ENCODE measurements at regions not wholly inside any gene's neighbourhood (a gene's known extent, or its start where the extent isn't known, plus 50 kb on each side); places are given as distances from the start of the nearest gene placed in this dataset.

DNA sequence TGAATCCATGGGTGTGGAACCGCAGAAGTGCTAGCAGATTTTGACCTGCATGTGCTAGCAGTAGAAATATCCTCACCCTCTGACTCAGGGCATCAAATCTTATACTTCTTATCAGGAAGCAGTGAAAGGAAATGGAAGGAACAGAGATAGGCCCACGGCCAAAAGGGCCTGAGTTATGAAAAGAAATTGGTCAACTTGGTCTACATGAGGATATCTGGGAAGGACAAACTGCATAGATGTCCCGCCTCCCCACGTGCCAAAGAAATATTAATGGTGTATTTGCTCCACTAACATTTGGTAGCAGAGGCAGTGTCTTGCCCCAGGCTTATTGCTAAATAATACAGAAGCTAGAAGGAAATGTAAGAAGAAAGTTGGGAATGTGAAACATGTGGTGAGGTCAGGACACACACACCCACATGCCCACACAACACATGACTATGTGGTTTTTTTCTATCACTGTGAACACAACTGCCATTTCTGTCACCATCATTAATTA, 93.6 kb upstream of the COL8A1 start:
- intact Hi-C loops (cut with DNase I): no loop called here
- no peak for DNase-seq

DNA sequence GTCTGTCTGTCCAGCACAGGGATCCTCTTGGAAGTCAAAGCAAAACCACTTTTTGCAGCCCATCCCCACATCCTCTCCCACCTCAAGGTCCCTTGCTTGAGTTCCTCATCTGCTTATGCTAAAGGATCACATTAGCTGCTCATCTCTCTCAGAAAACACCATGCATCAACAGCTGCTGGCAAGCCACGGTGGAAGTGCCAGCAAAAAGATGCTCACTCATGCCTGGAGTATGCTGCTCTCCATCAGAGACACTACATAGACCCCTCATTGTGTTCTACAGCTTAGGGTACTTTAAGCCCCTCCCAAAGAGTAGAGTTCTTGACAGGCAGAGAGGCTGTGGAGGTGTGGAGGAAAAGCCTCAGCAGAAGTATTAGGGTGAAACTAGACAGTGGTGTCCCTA, 94.6 kb upstream of the COL8A1 start:
- intact Hi-C loops (cut with DNase I): no loop called here
- no peak for DNase-seq

DNA sequence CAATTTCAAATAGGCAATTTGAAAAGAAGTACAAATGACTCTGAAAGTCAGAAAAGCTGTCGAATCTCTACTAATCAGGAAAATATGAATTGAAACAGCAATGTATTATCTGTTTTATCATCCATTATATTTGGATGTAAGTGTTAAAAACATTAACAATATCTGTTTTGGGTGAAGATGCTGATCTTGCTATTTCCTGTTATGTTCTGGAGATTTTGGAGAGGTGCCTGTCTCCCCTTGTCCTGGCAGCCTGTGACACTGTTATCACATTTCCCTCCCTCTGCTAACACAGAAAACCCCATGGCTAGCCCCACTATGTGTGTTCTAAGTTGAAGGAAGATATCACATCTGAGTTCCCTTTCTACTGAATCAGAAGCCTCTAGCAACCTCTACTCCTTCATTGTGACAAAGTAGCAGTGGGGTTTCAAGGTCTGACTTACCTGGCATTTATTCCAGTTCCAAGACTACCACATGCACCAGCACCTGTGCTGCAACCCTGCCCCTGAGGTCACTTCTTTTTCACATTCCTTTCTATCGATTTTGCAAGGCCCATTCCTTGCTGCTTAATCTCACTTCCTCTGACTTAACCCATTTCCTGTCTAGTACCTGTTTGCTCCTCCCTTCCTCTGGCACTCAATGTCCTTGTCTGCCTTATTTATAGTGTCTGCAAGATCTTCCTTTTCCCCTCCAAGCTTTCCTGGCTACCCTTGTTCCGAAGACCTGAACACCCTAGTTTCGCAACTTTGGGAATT, 95.5 kb upstream of the COL8A1 start:
- DNase-seq: no peak
- intact Hi-C loops (cut with DNase I): no loop called here

DNA sequence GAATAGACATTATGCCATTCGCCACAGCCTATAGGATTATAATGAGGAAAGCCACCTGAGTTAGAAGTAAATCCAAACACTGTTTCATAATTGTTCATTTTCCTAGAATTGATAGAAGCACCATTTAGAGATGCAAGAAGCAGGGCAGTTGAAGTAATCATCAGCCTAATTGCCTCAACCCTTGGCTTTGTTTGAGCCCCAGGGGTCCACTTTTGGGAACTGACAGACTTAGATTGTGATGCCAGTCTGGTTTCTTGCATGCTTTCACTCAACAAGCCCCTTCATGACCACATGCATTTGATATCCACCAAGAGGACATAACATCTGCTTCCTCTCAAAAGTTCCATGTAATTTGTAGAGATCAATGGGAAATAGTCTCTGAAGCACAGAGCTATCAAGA, 97.2 kb upstream of the COL8A1 start:
- no peak for DNase-seq
- intact Hi-C loops (cut with DNase I): no loop called here

DNA sequence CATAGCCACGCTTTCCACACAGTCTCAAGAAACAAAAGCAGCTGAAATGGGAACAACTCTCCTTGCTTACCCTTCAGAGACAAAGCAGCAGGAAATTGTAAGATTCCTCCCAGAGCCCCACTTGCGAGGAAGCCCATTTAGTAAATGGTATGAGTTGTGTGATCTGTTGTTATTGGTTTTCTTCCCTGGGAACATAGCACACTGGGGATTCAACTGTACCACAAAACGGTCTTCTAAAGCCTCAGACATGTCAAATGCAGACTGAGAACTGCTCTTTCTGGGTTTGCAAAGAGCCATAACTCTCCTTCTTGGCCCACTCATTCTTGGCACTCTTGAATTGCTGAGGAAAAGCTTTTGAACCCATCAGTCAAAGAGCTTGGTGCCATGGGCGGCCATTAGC, 101.0 kb upstream of the COL8A1 start:
- intact Hi-C loops (cut with DNase I): no loop called here
- DNase-seq: no peak

DNA sequence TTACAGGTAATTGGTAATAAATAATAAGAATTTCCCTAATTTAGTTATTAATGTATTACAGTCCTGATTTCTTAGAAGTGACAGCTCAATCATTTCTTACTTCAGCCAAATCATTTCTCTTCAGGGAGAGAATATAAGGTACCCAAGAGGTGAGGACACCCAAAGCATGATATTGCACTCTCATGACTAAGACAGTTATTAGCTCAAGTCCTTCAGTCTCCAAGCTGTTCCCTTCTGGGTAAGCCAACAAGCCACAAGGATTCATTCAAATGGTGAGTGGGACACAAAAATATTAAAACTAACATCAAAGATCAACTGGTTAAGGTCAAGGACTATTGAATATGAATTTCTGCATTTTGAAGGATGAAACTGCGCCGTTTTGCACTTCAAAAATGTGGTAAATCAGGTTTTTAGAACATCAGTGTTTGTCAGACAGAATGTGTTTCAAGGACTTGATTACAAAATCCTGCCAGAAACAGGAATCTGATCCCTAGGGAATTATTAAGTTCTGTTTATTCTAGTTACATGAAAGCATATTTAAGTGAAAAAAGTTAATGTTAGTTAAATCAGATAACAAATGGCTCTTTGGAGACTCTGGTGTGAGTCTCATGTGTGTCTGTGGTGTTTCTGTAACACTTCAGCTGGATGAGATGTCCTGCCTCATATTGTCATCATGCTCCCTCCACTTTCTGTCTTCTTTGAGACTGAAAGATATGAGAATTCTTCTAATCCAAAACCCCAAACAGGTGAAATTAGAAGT, 101.7 kb upstream of the COL8A1 start:
- intact Hi-C loops (cut with DNase I): no loop called here
- no peak for DNase-seq

DNA sequence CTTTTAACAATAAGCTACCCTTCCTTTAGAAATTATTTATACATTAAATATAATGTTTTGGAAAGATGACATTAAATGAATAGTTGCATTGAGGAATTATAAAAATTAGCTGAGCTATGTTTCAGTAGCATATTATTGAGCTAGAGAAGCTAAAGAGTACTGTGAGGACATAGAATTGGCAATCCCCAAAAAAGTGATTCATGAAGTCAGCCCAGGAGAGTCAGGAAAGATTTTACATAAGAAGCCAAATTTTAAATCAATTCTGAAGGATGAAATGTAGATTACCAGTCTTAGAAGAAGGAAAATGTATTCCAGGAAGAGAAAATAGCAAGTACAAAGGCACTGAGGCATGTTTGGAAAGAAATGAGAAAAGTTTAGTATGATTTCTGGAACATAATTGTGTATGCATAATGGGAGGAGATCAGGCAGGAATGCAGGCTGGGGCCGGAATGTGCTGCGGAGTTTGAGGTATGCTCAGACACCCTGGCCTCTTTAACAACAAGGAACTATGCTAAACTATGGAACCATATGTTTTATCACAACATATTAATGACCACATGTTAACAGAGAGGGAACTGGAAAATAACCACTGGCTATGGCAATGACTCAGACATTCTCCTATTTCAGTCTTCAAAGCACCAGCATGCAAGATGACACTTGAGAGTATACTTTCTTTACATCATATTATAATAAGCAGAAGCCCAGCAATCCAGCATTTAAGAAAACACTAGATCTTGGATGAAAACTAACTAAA, 103.3 kb upstream of the COL8A1 start:
- intact Hi-C loops (cut with DNase I): no loop called here
- DNase-seq: no peak

DNA sequence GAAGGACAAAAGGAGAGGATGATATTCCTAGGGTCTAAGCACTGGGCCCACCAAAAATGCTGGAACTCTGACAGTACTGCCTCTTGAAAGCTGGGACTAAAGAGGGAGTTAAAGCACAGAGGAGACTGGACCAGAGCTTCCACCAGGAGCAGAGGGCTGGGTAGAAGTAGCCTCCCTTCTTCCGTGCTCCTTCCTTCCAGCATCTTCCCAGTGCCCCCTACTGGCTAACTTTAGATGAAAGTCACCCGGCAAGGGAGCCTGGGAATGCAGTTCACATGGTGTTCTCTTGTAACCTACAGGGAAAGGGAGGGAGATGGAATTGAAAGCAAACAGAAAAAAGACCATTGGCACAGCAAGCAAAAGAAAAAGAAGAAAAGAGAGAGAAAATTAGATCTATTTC, 106.1 kb upstream of the COL8A1 start:
- intact Hi-C loops (cut with DNase I): no loop called here
- peak in 32 of 42 donors; percentile 3 to 55 (median 22) for DNase-seq

DNA sequence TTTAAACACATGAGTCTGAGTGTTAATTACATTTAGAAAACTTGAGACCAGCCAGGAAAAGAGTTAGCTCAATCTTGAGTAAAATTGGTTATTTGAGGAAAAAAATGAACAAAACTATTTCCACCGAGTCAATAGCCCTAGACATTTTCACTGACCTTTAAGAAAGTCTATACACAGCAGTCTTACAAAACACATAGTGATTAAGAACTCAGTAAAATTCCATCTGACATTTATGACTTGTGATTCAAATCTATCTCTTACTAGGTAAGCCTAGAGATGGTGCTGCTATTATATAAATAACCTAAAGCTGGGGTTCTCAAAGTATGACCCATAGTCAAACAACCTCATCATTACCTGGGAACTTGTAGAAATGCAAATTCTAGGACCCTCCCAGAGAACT, 109.1 kb upstream of the COL8A1 start:
- DNase-seq: no peak
- intact Hi-C loops (cut with DNase I): no loop called here

DNA sequence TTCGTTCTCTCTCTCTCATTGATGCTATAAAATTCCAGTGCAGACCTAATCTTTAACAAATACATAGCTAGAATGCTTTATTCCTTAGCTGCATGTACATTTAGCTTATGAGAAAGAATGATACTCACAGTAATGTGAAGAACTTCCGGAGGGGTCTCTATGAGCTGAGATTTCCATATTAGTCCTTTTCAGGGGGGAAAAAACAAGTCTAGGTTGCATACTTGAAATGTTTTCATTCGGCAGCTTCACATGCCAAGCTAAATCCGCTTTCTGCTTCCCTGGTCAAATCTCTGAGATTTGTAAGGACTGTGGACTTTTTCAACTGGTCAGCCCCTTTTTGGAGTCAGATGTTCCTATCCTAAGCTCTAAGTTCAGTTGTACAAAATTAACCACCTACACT, 111.5 kb upstream of the COL8A1 start:
- DNase-seq: no peak
- intact Hi-C loops (cut with DNase I): no loop called here

DNA sequence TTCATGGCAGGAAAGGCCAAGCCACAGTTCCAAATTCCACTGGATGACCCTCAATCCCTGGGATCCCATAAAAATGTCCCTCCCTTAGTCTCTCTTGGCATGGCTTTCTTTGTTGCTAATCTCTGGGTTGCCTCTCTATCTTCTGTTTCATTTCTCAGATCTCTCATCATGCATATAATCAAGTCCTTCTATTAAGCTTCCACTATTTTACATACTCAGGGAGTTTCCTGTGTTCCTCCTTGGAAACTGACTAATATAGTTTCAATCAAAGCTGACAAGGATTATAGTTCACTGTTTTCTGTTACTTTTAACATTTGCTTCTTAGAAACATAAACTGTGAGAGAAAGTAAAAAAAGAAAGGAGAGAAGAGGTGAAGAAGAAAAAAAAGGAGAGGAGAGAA, 113.8 kb upstream of the COL8A1 start:
- intact Hi-C loops (cut with DNase I): no loop called here
- DNase-seq: no peak

DNA sequence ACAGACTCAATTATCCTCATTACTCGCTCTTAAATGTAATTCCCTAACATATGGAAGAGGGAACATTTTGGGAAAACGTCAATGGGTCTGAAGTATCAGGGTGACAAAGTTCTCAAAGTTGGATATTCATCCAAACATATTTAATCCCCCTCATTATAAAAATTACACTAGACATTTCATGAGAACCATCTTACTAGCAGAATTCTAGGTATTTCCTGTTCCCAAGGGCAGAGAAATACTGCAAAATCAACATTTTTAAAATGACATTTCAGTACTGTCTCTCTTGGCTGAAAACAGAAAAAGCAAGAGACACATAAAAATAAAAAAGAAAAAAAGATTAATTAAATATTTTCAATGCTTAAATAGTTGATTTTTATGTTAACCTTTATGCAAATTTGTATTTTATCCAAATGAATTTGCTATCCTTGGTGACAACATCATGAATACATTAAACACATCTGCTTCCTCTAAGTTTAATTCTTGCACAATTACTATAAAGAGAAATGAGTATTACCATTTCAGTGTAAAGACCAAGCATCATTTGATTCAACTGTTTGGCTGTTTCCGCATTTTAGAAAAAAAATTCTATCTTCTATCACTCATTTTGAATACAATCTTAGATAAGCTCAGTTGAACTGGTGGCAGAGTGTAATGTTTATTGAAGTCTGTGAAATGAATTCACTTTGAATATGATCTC, 114.8 kb upstream of the COL8A1 start:
- DNase-seq: no peak
- intact Hi-C loops (cut with DNase I): no loop called here

DNA sequence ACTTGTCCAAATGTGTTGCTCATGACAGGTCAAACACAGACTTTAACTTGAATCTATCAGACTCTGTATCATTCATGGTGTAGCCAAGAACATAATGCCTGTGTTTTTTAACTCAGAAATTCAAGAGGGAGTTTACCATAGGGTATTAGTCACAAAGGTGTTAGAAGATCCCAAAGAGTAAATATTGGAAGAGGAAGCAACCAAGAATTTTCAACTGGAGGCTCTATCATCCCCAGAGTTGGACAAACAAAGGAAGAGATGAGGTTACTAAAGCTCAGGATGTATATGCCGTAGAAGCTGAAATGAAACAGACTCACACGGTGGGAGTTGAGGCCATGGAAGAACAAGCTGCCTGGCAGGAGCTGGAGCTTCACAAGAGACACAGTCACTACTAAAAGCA, 116.2 kb upstream of the COL8A1 start:
- intact Hi-C loops (cut with DNase I): no loop called here
- DNase-seq: no peak

DNA sequence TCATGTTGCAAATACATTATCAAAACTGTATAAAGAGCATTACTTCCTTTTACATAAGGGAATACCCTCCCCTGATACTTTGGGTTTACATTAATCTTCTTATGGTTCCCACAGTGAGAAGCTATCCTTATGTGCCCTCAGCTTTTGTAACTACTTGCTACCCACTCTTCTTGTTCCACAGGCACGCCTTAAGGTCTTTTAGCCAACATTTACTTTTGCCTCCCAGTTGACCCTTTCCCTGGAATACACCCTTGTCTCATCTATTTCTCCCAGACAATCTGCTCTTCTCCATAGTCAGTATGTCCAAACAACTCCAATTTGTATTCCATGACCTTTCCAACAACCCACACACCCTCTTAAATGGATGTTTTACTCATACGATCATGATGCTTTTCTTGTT, 116.8 kb upstream of the COL8A1 start:
- no peak for DNase-seq
- intact Hi-C loops (cut with DNase I): no loop called here

DNA sequence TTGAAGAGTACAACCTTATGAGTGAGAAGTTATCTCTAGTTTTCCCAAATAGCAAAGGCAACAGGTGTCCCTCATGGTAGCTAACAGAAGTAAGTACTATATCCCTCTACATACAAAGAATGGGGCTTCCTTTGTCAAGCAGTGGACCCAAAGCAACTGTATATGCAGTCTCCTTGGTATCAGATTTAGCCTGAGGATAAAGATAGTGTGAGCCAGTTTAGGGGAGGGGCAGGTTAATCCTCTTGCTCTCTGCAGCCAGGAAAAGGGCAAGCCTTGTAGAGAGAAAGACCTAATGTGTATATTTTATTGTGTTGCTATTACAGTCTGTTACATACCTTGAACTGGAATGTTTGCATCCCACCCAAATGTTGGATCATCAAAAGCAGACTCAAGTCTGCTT, 117.9 kb upstream of the COL8A1 start:
- intact Hi-C loops (cut with DNase I): no loop called here
- DNase-seq: no peak

DNA sequence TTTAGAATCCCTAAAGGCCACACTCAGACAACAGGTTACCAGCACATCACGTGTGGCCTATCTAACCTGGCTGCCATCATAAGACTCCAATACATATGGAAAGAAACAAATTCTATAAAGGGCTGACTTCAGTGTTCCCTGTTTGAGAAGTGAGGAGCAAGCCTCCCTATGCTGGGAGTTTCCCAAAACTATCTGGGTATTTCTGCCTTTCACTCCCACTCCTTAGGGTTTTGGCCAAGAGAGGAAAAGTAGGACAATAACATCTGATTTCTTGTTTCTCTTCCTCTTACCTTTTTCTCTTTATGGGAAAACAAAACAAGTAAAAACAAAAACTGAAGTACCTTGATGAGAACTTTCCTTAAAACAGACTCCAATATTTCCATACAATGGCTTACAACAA, 121.5 kb upstream of the COL8A1 start:
- intact Hi-C loops (cut with DNase I): no loop called here
- no peak for DNase-seq

DNA sequence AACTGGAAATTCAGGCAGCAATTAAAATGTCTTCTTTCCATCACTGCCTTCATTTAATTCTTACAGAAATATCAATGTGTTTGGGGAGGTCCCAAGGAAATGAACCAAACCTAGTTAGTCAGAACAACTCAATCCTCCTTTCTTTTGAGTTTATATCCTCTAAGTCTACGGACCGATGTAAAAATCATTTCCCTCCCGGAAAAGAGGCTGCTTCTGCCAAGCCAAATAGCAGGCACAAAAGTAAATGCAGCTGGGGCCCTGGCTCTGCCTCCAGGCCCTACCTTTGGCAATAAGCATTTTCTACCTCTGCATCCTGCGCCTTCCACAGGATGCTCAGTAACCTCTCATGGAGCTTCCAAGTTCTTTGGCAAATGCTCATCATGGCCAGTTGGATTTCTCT, 122.5 kb upstream of the COL8A1 start:
- DNase-seq: no peak
- intact Hi-C loops (cut with DNase I): no loop called here

DNA sequence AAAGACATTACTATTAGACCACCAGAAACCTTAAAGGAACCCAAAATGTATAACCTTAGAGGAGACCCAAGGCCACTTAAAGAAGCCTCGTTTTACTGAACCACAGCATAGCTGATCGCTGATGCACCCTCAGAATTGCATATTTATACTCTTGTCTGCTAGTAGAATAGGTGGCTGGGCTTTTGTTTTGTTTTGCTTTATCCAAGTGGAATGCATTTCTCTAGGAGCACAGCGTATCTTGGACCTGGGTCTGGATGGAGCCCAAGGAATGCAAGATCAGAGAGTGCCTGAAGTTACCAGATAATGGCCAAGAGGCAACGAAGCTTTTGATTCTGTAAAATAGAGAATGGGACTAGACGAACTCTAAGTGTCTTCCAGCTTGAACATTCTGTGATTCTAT, 129.2 kb upstream of the COL8A1 start:
- intact Hi-C loops (cut with DNase I): no loop called here
- no peak for DNase-seq

DNA sequence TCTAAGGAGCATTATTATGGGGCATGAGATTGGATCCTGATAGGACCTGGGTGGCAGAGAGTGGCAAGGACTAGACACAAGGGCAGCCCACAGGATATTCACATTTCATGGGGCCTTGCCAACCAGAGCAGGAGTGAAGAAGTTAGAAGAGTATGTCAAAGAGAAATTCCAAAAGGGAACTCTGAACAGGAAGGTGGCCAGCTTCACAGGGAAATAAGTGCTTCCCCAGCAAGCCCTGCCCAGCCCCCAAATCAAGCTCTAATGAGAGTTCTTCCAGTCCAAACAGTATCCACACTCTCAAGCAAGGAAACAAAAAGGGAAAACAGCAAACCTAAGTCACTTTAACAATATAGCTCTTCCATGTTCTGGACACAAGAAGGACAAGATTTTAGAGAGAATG, 130.2 kb upstream of the COL8A1 start:
- no peak for DNase-seq
- intact Hi-C loops (cut with DNase I): no loop called here
